H1 (cell line): ENCODE measurements at regions not wholly inside any gene's neighbourhood (a gene's known extent, or its start where the extent isn't known, plus 50 kb on each side); places are given as distances from the start of the nearest gene placed in this dataset.

Experiments
- NANOG ChIP-seq: IDR thresholded peaks from 2 replicates; pipeline ENCODE4 v1.6.1; 2011; ENCODE audit warnings: low read length, low read depth, mild to moderate bottlenecking, inconsistent platforms; ENCODE audit not compliant: insufficient read depth, poor library complexity, severe bottlenecking

DNA sequence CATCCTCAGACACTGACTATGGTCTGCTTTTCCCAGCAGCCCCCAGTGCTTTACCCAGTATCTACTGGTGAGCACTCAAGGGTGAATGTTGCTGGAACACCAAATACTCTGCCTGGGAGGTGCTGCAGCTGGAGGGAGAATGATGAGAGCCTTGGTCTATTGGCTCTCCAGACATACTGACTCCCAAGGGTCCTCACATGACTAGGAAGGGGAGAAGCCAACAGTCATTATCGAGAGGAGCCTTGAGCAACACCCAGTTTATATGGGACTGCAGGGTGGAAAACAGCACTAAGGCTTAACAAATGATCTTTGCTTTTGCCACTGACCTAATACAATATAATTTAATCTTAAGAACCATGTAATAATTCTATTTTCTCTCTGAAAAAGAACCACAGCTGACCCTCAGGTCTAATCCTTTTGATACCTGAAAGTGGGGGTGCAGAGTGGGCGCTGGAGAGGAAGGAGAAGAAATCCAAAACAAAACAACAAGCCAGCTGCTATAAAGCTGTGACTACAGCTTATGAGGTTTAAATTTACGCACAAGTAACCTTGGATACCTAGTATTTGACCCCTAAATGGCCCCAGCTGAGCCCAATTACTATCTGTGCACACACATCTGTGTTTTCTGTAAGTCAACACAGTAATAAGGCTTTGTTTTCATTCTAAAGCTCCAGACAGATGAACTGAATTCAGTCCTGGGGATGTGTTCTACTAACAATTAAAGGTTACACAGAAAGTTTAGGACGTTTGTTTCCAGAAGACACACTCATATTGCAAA, 107.8 kb upstream of the GRIP1 start (continued):
- TF ChIP-seq NANOG = no peak
